Lower leg skin (tissue), 4 donors: ENCODE measurements at regions not wholly inside any gene's neighbourhood (a gene's known extent, or its start where the extent isn't known, plus 50 kb on each side); places are given as distances from the start of the nearest gene placed in this dataset.

Experiments
- DNase-seq, 2 donors: peaks; one replicate each; pipeline ENCODE4 v3.0.0-alpha.2; 2019; ENCODE audit warnings: low spot score in 2 of 2
- H3K4me3 ChIP-seq: fragments of 200-600 bp; sonication (generic); 2 replicates; pipeline ENCODE4 v1.5.1; 2017; ENCODE audit warnings: mild to moderate bottlenecking, low read depth; ENCODE audit not compliant: poor library complexity, severe bottlenecking
- CTCF ChIP-seq, 3 donors: fragments of 450-650 bp; IDR thresholded peaks; one replicate each; pipeline ENCODE4 v1.5.1; 2016; ENCODE audit warnings: antibody characterized with exemption in 3 of 3, mild to moderate bottlenecking in 3 of 3, moderate library complexity in 2 of 3
- POLR2A ChIP-seq, 2 donors: fragments of 450-650 bp; IDR thresholded peaks; one replicate each; pipeline ENCODE4 v1.6.1; 2016 to 2017; ENCODE audit warnings: antibody characterized with exemption in 2 of 2, mild to moderate bottlenecking in 1 of 2, moderate library complexity in 1 of 2
- WGBS, 2 donors: methylation state at CpG; one replicate each; pipeline ENCODE4 v1.1.5; 2018; 5-methylcytosine and 5-hydroxymethylcytosine counted together
- intact Hi-C: fragments of 100-400 bp; cut with DNase I; formaldehyde crosslinking; loops from one replicate; pipeline ENCODE4 v1.15.0; 2023; ENCODE audit warnings: low total_unique reads

- TF ChIP-seq CTCF (IDR thresholded peaks at IDR 0.05) (no peak), POLR2A (IDR thresholded peaks at IDR 0.05) (no peak)
- intact Hi-C loops, result no loop called here
- H3K4me3 ChIP-seq, result no peak overlapping the region
- 79% methylated on average over 5 of the region's 5 CpGs for WGBS, 2 donors
- no peak for DNase-seq
Measured at GRCh38 chr1:81590171-81590570, 210.6 kb upstream of the ADGRL2 start.

- 85 to 90% methylated on average over 3 of the region's 3 CpGs for WGBS, 2 donors
- TF ChIP-seq POLR2A (IDR thresholded peaks at IDR 0.05) (no peak), CTCF (IDR thresholded peaks at IDR 0.05) (no peak)
- intact Hi-C loops, result no loop called here
Measured at GRCh38 chr1:81588149-81588548, 212.6 kb upstream of the ADGRL2 start.

GRCh38 chr1:81587426-81587825 lies 213.3 kb upstream of the ADGRL2 start:
- TF ChIP-seq CTCF (IDR thresholded peaks at IDR 0.05) (no peak), POLR2A (IDR thresholded peaks at IDR 0.05) (no peak)
- intact Hi-C loops, result no loop called here
- 39 to 42% methylated on average over 2 of the region's 2 CpGs for WGBS, 2 donors
- no peak for DNase-seq
- no peak overlapping the region for H3K4me3 ChIP-seq

More at GRCh38 chr1:81588149-81588548, 212.6 kb upstream of the ADGRL2 start:
- DNase-seq, result no peak
- no peak overlapping the region for H3K4me3 ChIP-seq

GRCh38 chr1:81585371-81585770 lies 215.4 kb upstream of the ADGRL2 start:
- H3K4me3 ChIP-seq, result no peak overlapping the region
- 77 to 80% methylated on average over 2 of the region's 2 CpGs for WGBS, 2 donors
- no peak for TF ChIP-seq CTCF (IDR thresholded peaks at IDR 0.05)
- no peak for TF ChIP-seq POLR2A (IDR thresholded peaks at IDR 0.05)
- DNase-seq, result no peak
- intact Hi-C loops, result no loop called here

- H3K4me3 ChIP-seq, result no peak overlapping the region
- 87 to 92% methylated on average over 6 of the region's 6 CpGs for WGBS, 2 donors
- no peak for DNase-seq
- intact Hi-C loops, result no loop called here
- TF ChIP-seq POLR2A (IDR thresholded peaks at IDR 0.05) (no peak), CTCF (IDR thresholded peaks at IDR 0.05) (no peak)
Measured at GRCh38 chr1:81584398-81584797, 216.3 kb upstream of the ADGRL2 start.

GRCh38 chr1:81583878-81584277 lies 216.9 kb upstream of the ADGRL2 start:
- DNase-seq, result no peak
- intact Hi-C loops, result no loop called here
- WGBS, 2 donors, result 85 to 88% methylated on average over 4 of the region's 4 CpGs
- no peak overlapping the region for H3K4me3 ChIP-seq
- no peak for TF ChIP-seq POLR2A (IDR thresholded peaks at IDR 0.05)
- TF ChIP-seq CTCF (IDR thresholded peaks at IDR 0.05), result no peak
